ENCODE measurements at regions not wholly inside any gene's neighbourhood (a gene's known extent, or its start where the extent isn't known, plus 50 kb on each side); places are given as distances from the start of the nearest gene placed in this dataset.

- TF ChIP-seq CTCF (IDR thresholded peaks at IDR 0.05) (no peak), POLR2A (IDR thresholded peaks at IDR 0.05) (no peak)
These were observed 225.8 kb upstream of the CPHXL start for GRCh38 chr16:75952124-75952523.
